Stimulated activated CD4-positive, alpha-beta T cell treated with anti-CD3 and anti-CD28 coated beads, Interleukin-2, amount 100 ng/mL, for 24 hours (primary cell): ENCODE measurements at regions not wholly inside any gene's neighbourhood (a gene's known extent, or its start where the extent isn't known, plus 50 kb on each side); places are given as distances from the start of the nearest gene placed in this dataset.
A peak's percentile ranks its signal among the peaks of the same experiment; 100 is the strongest.
"Not testable (repeated sequence)": the region's sequence is repeated elsewhere in the genome, so short reads cannot be mapped to it uniquely, and the experiment has no call there.

ENCODE experiments used
- DNase-seq, 2 donors: peaks; one replicate each; pipeline ENCODE4 v3.0.0-alpha.2; 2020

- DNase-seq = no peak
Measured at GRCh38 chrX:13474164-13474516, 95.3 kb upstream of the EGFL6 start.

GRCh38 chrX:13473442-13474163, 95.8 kb upstream of the EGFL6 start:
- no peak for DNase-seq

GRCh38 chrX:13472975-13473374, 96.4 kb upstream of the EGFL6 start:
- no peak for DNase-seq

GRCh38 chrX:13471269-13471668, 98.1 kb upstream of the EGFL6 start:
- DNase-seq = no peak

- no peak for DNase-seq
Measured at GRCh38 chrX:13470685-13470977, 98.8 kb upstream of the EGFL6 start.

- DNase-seq = no peak
Measured at GRCh38 chrX:13469963-13470684, 99.3 kb upstream of the EGFL6 start.

- no peak for DNase-seq
Measured at GRCh38 chrX:13468096-13468495, 101.3 kb upstream of the EGFL6 start.

- DNase-seq = no peak
Measured at GRCh38 chrX:13467243-13467642, 102.2 kb upstream of the EGFL6 start.

- DNase-seq = no peak
Measured at GRCh38 chrX:13464599-13465275, 104.7 kb upstream of the EGFL6 start.

- no peak for DNase-seq
Measured at GRCh38 chrX:13463608-13464007, 105.8 kb upstream of the EGFL6 start.

- no peak for DNase-seq
Measured at GRCh38 chrX:13452283-13452682, 117.1 kb upstream of the EGFL6 start.

GRCh38 chrX:13449441-13449840, 120.0 kb upstream of the EGFL6 start:
- DNase-seq = no peak

- DNase-seq = no peak
Measured at GRCh38 chrX:13448941-13449340, 120.5 kb upstream of the EGFL6 start.

- not testable (repeated sequence) for DNase-seq
Measured at GRCh38 chrX:13441608-13442007, 121.8 kb upstream of the ATXN3L start.

GRCh38 chrX:13440176-13440575, 120.3 kb upstream of the ATXN3L start:
- no peak for DNase-seq

GRCh38 chrX:13433298-13433605, 113.4 kb upstream of the ATXN3L start:
- no peak for DNase-seq

GRCh38 chrX:13432414-13433297, 112.8 kb upstream of the ATXN3L start:
- no peak for DNase-seq

GRCh38 chrX:13430136-13430827, 110.4 kb upstream of the ATXN3L start:
- no peak for DNase-seq

- DNase-seq = peak in 1 of 2 donors; percentile 16
Measured at GRCh38 chrX:13428053-13428786, 108.4 kb upstream of the ATXN3L start.

- DNase-seq = no peak
Measured at GRCh38 chrX:13427441-13428052, 107.7 kb upstream of the ATXN3L start.

GRCh38 chrX:13420545-13421183, 100.8 kb upstream of the ATXN3L start:
- no peak for DNase-seq
